GM12892 (cell line): ENCODE measurements at regions not wholly inside any gene's neighbourhood (a gene's known extent, or its start where the extent isn't known, plus 50 kb on each side); places are given as distances from the start of the nearest gene placed in this dataset.

Source experiments
- POLR2A ChIP-seq: IDR thresholded peaks from 2 replicates; pipeline ENCODE4 v1.6.1; 2011; ENCODE audit warnings: low read depth, low read length, control low read depth
- POLR2AphosphoS5 ChIP-seq: IDR thresholded peaks from 2 replicates; pipeline ENCODE4 v1.6.1; 2011; ENCODE audit warnings: low read depth, low read length, control low read depth
- TAF1 ChIP-seq: IDR thresholded peaks from 2 replicates; pipeline ENCODE4 v1.6.1; 2011; ENCODE audit warnings: low read depth, mild to moderate bottlenecking, control low read depth, low read length, borderline replicate concordance

DNA sequence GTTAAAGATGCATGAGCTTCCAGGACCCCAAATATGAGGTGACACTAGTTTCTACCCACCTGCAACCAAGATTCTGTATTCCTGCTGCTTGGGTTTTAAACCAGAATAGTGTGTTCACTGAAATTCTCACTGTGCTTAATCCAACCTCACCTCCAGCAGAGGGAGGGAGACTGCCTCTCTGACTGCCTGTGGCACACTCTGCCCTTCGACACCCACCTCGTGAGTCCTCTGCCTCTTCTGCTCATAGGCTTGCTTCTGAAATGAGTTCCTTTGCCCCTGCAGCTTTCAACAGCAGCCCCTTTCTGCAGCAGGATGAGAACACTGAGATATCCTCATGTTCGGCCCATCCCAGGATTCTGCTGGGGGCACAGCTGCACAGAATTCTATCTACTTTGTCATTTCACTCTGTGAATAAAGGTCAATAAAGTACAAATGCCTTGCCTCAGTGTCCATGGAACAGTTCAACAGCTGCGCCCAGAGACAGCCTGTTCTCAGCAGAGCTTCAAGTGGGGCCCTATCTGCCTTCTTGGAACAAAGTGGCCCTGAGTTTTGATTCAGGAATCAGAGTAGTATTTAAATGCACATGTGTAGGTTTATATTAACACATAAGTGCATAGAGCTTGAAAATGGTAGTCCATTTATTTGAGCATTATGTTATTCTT, 632.5 kb downstream of the TNS3 start:
- TF ChIP-seq POLR2A (no peak), TAF1 (no peak), POLR2AphosphoS5 (no peak)
